Common myeloid progenitor, CD34-positive (primary cell): ENCODE measurements at regions not wholly inside any gene's neighbourhood (a gene's known extent, or its start where the extent isn't known, plus 50 kb on each side); places are given as distances from the start of the nearest gene placed in this dataset.
"Not testable (repeated sequence)": the region's sequence is repeated elsewhere in the genome, so short reads cannot be mapped to it uniquely, and the experiment has no call there.

Experiments
- CTCF ChIA-PET: fragments of 350-600 bp; sonication (Branson Sonifier 250); formaldehyde crosslinking; loops from one replicate; lab custom pipeline; 2021; ENCODE audit warnings: antibody characterized with exemption; lab: Charles Lee
- POLR2A ChIA-PET: fragments of 350-600 bp; sonication (Branson Sonifier 250); formaldehyde crosslinking; loops from one replicate; lab custom pipeline; 2021; ENCODE audit warnings: antibody characterized with exemption; lab: Charles Lee
- DNase-seq, 3 donors: peaks; one replicate each; pipeline versions ENCODE4 v3.0.0 to v3.0.0-alpha.2; 2013
- H3K27ac ChIP-seq, 2 experiments: 1 replicate in 1 of 2; 2 replicates in 1 of 2; pipeline ENCODE4 v1.7.0; 2013; ENCODE audit warnings: inconsistent platforms in 2 of 2, low read length in 2 of 2, mild to moderate bottlenecking in 2 of 2, low read depth in 1 of 2, moderate library complexity in 1 of 2; ENCODE audit not compliant: severe bottlenecking in 2 of 2, insufficient read depth in 1 of 2, poor library complexity in 1 of 2
- H3K27me3 ChIP-seq, 5 experiments: replicated peaks in 2 of 5; 1 replicate in 3 of 5; 2 replicates in 2 of 5; pipeline versions ENCODE4 v1.6.1 to v1.7.0; 2013; ENCODE audit warnings: low read length in 4 of 5, mild to moderate bottlenecking in 2 of 5, moderate library complexity in 2 of 5, inconsistent platforms in 1 of 5; ENCODE audit not compliant: insufficient read depth in 5 of 5, control insufficient read depth in 4 of 5
- H3K36me3 ChIP-seq, 4 experiments: 1 replicate in 2 of 4; 2 replicates in 2 of 4; pipeline versions ENCODE4 v1.6.1 to v1.7.0; 2013; ENCODE audit warnings: low read length in 3 of 4, control low read depth in 1 of 4, mild to moderate bottlenecking in 1 of 4; ENCODE audit not compliant: control insufficient read depth in 4 of 4, insufficient read depth in 4 of 4
- H3K4me1 ChIP-seq, 4 experiments: 1 replicate in 3 of 4; 2 replicates in 1 of 4; pipeline versions ENCODE4 v1.6.1 to v1.7.1; 2013; ENCODE audit warnings: low read length in 3 of 4, mild to moderate bottlenecking in 3 of 4, control low read depth in 1 of 4, inconsistent platforms in 1 of 4, moderate library complexity in 1 of 4; ENCODE audit not compliant: control insufficient read depth in 4 of 4, insufficient read depth in 4 of 4; ENCODE audit errors: control extremely low read depth in 1 of 4
- H3K4me3 ChIP-seq, 7 experiments: 1 replicate in 4 of 7; 2 replicates in 3 of 7; pipeline versions ENCODE4 v1.5.1 to v1.7.0; 2013; ENCODE audit warnings: mild to moderate bottlenecking in 7 of 7, low read length in 6 of 7, moderate library complexity in 6 of 7, inconsistent platforms in 2 of 7, low read depth in 2 of 7, control low read depth in 1 of 7; ENCODE audit not compliant: insufficient read depth in 4 of 7, control insufficient read depth in 1 of 7; ENCODE audit errors: extremely low read depth in 1 of 7
- H3K9me3 ChIP-seq, 5 experiments: 1 replicate in 4 of 5; 2 replicates in 1 of 5; pipeline versions ENCODE4 v1.6.1 to v1.7.1; 2013; ENCODE audit warnings: low read length in 4 of 5, mild to moderate bottlenecking in 2 of 5, inconsistent platforms in 1 of 5, low read depth in 1 of 5, moderate library complexity in 1 of 5; ENCODE audit not compliant: control insufficient read depth in 4 of 5, insufficient read depth in 2 of 5; ENCODE audit errors: control extremely low read depth in 1 of 5
- WGBS: methylation state at CpG from one replicate; pipeline ENCODE4 v1.1.5; 2013; ENCODE audit not compliant: insufficient coverage; 5-methylcytosine and 5-hydroxymethylcytosine counted together

DNA sequence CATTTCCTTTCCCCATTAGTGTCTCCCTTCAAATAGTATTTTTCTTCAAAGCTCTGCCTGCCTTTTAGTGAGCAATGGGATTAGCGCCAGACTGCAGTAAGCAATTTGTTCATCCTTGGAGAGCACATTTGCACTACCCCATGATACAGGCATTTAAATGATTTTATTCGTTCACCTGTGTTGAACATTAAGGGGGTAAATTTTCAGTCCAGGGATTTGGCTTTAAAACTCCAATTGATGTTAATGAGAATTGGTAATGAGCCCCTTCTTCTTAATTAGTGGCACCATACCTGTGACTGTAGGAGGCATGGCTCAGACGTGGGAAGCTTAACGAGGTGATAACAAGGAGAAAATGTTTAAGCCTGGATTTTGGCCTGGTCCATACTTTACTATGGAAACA lies 161.4 kb upstream of the NANOGP8 start:
- H3K27ac ChIP-seq, result no peak overlapping the region
- H3K36me3 ChIP-seq, result no peaks in the 10 kb centered on the region
- WGBS, result 90% methylated on average over 2 of the region's 4 CpGs
- no peak for DNase-seq
- no peaks in the 10 kb centered on the region for H3K4me1 ChIP-seq
- ChIA-PET POLR2A (no interaction called here), CTCF (no interaction called here)
- H3K27me3 ChIP-seq, result no peaks in the 10 kb centered on the region
- H3K9me3 ChIP-seq, result no peaks in the 10 kb centered on the region
- no peak overlapping the region for H3K4me3 ChIP-seq

DNA sequence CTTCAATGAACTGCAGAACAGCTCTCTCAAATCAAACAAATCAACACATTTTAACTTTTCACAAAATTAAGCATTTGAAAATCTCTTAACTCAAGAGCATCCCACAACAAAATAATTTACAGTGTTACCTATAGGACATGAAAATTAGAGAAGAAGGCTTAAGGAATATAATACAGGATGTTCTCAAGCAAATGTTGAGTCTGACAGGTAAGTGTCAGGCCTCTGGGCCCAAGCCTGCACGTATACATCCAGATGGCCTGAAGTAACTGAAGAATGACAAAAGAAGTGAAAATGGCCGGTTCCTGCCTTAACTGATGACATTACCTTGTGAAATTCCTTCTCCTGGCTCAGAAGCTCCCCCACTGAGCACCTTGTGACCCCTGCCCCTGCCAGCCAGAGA lies 160.6 kb upstream of the NANOGP8 start:
- H3K27ac ChIP-seq, H3K9me3 ChIP-seq, H3K4me1 ChIP-seq, H3K27me3 ChIP-seq, DNase-seq, POLR2A ChIA-PET, H3K36me3 ChIP-seq, H3K4me3 ChIP-seq, CTCF ChIA-PET: not testable (repeated sequence)
- no CpG with 5 or more reads among the region's 2 CpGs for WGBS

- DNase-seq, result no peak
- CTCF ChIA-PET, result no interaction called here
- H3K4me1 ChIP-seq, result no peaks in the 10 kb centered on the region
- no peak overlapping the region for H3K27ac ChIP-seq
- POLR2A ChIA-PET, result no interaction called here
- no peaks in the 10 kb centered on the region for H3K27me3 ChIP-seq
- H3K36me3 ChIP-seq, result no peaks in the 10 kb centered on the region
- WGBS, result no CpG with 5 or more reads among the region's 3 CpGs
- no peaks in the 10 kb centered on the region for H3K9me3 ChIP-seq
- H3K4me3 ChIP-seq, result no peak overlapping the region
Measured at GRCh38 chr15:35244227-35244626, 159.1 kb upstream of the NANOGP8 start.

DNA sequence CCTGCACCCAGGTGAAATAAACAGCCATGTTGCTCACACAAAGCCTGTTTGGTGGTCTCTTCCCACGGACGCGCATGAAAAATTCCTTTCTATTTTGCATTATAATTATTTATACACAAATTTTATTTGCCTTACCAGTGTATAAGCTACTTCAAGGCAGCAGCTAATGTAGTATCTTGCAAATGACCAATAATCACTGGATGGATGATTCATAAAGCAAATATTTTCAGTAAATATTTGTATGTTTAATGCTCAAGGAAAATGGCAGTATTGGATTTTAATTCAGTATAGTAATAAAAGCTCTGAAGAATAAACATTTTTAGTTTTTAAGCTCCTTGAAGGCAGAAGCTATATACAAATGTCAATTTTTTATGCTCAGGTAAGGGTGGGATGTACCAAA lies 158.7 kb upstream of the NANOGP8 start:
- H3K4me1 ChIP-seq, result no peaks in the 10 kb centered on the region
- H3K27me3 ChIP-seq, result no peaks in the 10 kb centered on the region
- ChIA-PET POLR2A (no interaction called here), CTCF (no interaction called here)
- H3K27ac ChIP-seq, result no peak overlapping the region
- no peaks in the 10 kb centered on the region for H3K9me3 ChIP-seq
- no peak for DNase-seq
- no peaks in the 10 kb centered on the region for H3K36me3 ChIP-seq
- H3K4me3 ChIP-seq, result no peak overlapping the region
- no CpG with 5 or more reads among the region's 3 CpGs for WGBS

- DNase-seq, H3K27ac ChIP-seq, H3K36me3 ChIP-seq, POLR2A ChIA-PET, H3K9me3 ChIP-seq, H3K4me3 ChIP-seq, H3K27me3 ChIP-seq, CTCF ChIA-PET, H3K4me1 ChIP-seq: not testable (repeated sequence)
- 96% methylated on average over 3 of the region's 6 CpGs for WGBS
Measured at GRCh38 chr15:35239693-35240092, 154.6 kb upstream of the NANOGP8 start.

DNA sequence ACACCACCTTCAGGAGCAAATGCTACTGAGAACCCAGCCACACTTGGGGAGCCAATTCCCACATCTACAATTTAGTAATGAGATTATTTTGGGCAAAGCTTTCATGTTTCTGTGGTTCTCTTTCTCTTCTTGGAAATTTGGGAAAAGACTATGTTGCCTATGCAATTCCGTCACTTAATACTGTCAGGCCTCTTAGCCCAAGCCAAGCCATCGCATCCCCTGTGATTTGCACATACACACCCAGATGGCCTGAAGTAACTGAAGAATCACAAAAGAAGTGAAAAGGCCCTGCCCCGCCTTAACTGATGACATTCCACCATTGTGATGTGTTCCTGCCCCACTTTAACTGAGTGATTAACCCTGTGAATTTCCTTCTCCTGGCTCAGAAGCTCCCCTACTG lies 153.4 kb upstream of the NANOGP8 start:
- DNase-seq, H3K27me3 ChIP-seq, CTCF ChIA-PET, H3K27ac ChIP-seq, POLR2A ChIA-PET, H3K4me1 ChIP-seq, H3K4me3 ChIP-seq, H3K36me3 ChIP-seq, H3K9me3 ChIP-seq: not testable (repeated sequence)
- 100% methylated on average over 2 of the region's 3 CpGs for WGBS

GRCh38 chr15:35229085-35229484 lies 144.0 kb upstream of the NANOGP8 start:
- DNase-seq, result no peak
- peaks cover 2 to 23% (median 9%) of the 10 kb centered on the region in 5 experiments for H3K9me3 ChIP-seq
- H3K4me1 ChIP-seq, result no peaks in the 10 kb centered on the region
- no peaks in the 10 kb centered on the region for H3K27me3 ChIP-seq
- POLR2A ChIA-PET, result no interaction called here
- H3K36me3 ChIP-seq, result no peaks in the 10 kb centered on the region
- CTCF ChIA-PET, result no interaction called here
- H3K4me3 ChIP-seq, result no peak overlapping the region
- no CpG with 5 or more reads among the region's 3 CpGs for WGBS
- no peak overlapping the region for H3K27ac ChIP-seq
